Stomach (tissue), 8 donors: ENCODE measurements at regions not wholly inside any gene's neighbourhood (a gene's known extent, or its start where the extent isn't known, plus 50 kb on each side); places are given as distances from the start of the nearest gene placed in this dataset.

Experiments used
- DNase-seq, 2 donors: peaks; one replicate each; pipeline versions ENCODE4 v3.0.0 to v3.0.0-alpha.2; 2013 to 2019
- H3K27ac ChIP-seq, 5 donors: fragments of 200-600 bp in 4 of 5; sonication (generic) in 4 of 5; one replicate each; pipeline ENCODE4 v1.5.1; 2013 to 2019; ENCODE audit warnings: mild to moderate bottlenecking in 1 of 5, moderate library complexity in 1 of 5
- H3K27me3 ChIP-seq, 3 donors: fragments of 200-600 bp; sonication (generic); one replicate each; pipeline ENCODE4 v1.5.1; 2017 to 2019; ENCODE audit warnings: mixed run types in 1 of 3
- H3K36me3 ChIP-seq, 4 donors: fragments of 200-600 bp; sonication (generic); 1 replicate in 3 of 4; 2 replicates in 1 of 4; pipeline ENCODE4 v1.5.1; 2016 to 2019
- H3K4me1 ChIP-seq, 4 donors: fragments of 200-600 bp; sonication (generic); one replicate each; pipeline ENCODE4 v1.5.1; 2016 to 2019
- H3K4me3 ChIP-seq, 4 donors: fragments of 200-600 bp; sonication (generic) in 3 of 4; one replicate each; pipeline ENCODE4 v1.5.1; 2016 to 2019; ENCODE audit warnings: mild to moderate bottlenecking in 1 of 4
- H3K9me3 ChIP-seq, 4 donors: fragments of 200-600 bp; sonication (generic); one replicate each; pipeline ENCODE4 v1.5.1; 2016 to 2019
- CTCF ChIP-seq, 7 experiments: fragments of 450-650 bp in 4 of 7; fragments of 200-600 bp in 3 of 7; sonication (generic) in 3 of 7; IDR thresholded peaks; one replicate each; pipeline ENCODE4 v1.5.1; 2016 to 2019; ENCODE audit warnings: antibody characterized with exemption in 7 of 7, control low read depth in 2 of 7, mild to moderate bottlenecking in 1 of 7
- EP300 ChIP-seq: sonication (generic); formaldehyde crosslinking; IDR thresholded peaks from one replicate; pipeline ENCODE4 v1.6.1; 2017; ENCODE audit warnings: antibody characterized with exemption
- POLR2A ChIP-seq, 4 donors: fragments of 450-650 bp; IDR thresholded peaks; one replicate each; pipeline ENCODE4 v1.6.1; 2016; ENCODE audit warnings: antibody characterized with exemption in 4 of 4, control low read depth in 2 of 4, mild to moderate bottlenecking in 1 of 4, moderate library complexity in 1 of 4
- POLR2AphosphoS5 ChIP-seq, 3 donors: sonication (generic); formaldehyde crosslinking; IDR thresholded peaks; one replicate each; pipeline ENCODE4 v1.6.1; 2016; ENCODE audit warnings: antibody characterized with exemption in 3 of 3
- WGBS, 5 donors: extraction: QIAGEN DNeasy Blood & Tissue Kit in 3 of 5; methylation state at CpG; one replicate each; pipeline versions ENCODE4 v1.1.5 to v1.1.7; 2013 to 2018; 5-methylcytosine and 5-hydroxymethylcytosine counted together
- intact Hi-C: fragments of 100-400 bp; cut with DNase I; formaldehyde crosslinking; loops from one replicate; pipeline ENCODE4 v1.15.1; 2023; ENCODE audit warnings: low total_unique reads
- donor health status: healthy with polysubstance abuse.
- donor health status: Bipolar disorder and iron deficiency.
- donor health status: healthy.

DNA sequence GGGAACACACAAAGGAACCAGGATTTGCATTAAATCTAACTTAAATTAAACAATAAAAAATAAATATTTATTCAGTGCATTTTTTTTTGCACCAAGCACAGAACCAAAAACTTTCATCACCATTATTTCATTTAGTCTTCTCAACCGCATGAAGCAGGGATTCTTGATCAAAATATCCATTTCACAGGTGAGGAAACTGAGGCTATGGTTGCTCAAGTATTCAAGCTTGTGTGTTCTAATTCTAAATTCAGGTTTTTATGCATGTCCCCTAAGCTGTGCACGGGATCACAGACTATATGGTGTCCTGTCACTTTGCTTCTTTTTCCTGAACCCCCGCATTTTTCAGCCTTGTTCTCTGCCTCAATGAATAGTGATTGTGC, 64.3 kb upstream of the BCL6 start:
- no peak for TF ChIP-seq POLR2AphosphoS5 (IDR thresholded peaks at IDR 0.05)
- TF ChIP-seq EP300, result no peak
- no peak for TF ChIP-seq CTCF (IDR thresholded peaks at IDR 0.05)
- TF ChIP-seq POLR2A (IDR thresholded peaks at IDR 0.05), result no peak
- no peaks in the 10 kb centered on the region for H3K36me3 ChIP-seq
- no peak for DNase-seq
- H3K9me3 ChIP-seq, result no peaks in the 10 kb centered on the region
- no peak overlapping the region for H3K4me3 ChIP-seq
- intact Hi-C loops, result no loop called here
- 65 to 83% (median 73%) methylated on average over 3 of the region's 3 CpGs for WGBS, 5 donors
- H3K27ac ChIP-seq, result peak overlapping the region in 2 of 5 donors; percentile 30 to 70
- peaks cover 0 to 27% (median 14%) of the 10 kb centered on the region in 4 donors for H3K4me1 ChIP-seq
- H3K27me3 ChIP-seq, result no peaks in the 10 kb centered on the region

GRCh38 chr3:187810021-187810446, 64.8 kb upstream of the BCL6 start:
- DNase-seq, result no peak
- 44 to 65% (median 55%) methylated on average over 3 of the region's 3 CpGs for WGBS, 5 donors
- Histone ChIP-seq H3K27ac (peak overlapping the region in 1 of 5 donors; percentile 70), H3K4me3 (no peak overlapping the region), H3K27me3 (no peaks in the 10 kb centered on the region), H3K9me3 (no peaks in the 10 kb centered on the region), H3K4me1 (peaks cover 0 to 27% (median 14%) of the 10 kb centered on the region in 4 donors), H3K36me3 (no peaks in the 10 kb centered on the region)
- TF ChIP-seq POLR2AphosphoS5 (IDR thresholded peaks at IDR 0.05), result no peak
- no peak for TF ChIP-seq EP300
- TF ChIP-seq POLR2A (IDR thresholded peaks at IDR 0.05), result no peak
- TF ChIP-seq CTCF (IDR thresholded peaks at IDR 0.05), result no peak
- intact Hi-C loops, result no loop called here

DNA sequence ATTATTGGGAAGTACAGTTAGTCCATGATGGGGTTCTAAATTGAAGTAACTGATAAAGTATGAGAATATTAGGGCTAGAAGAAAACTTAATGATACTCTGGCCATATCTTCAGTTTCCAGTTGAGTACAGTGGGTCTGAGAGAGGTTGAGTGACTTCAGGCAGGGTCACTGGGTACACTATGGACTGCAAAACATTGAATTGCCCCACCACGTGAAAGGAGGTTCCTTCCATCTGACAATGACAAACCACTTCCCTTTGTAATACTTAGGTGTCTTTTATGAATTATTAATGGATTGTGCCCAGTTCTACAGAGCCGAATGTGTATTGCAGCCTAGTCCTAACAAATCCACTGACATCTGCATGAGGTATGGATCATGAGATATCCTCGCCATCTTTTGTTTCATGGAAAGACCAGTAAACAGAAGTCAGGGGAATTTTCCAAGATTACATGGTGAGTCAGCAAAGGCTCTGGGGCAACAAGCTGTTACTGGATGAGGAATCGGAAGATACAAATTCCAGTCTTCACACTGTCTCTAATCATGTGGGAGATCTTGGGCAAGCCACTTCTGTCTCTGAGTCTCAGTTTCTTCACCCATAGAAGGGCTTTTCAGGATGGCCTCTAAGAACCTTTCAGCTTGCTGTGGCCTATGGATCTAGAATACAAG, 66.5 kb upstream of the BCL6 start:
- Histone ChIP-seq H3K4me1 (peaks cover 0 to 27% (median 14%) of the 10 kb centered on the region in 4 donors), H3K36me3 (no peaks in the 10 kb centered on the region), H3K4me3 (no peak overlapping the region), H3K27me3 (no peaks in the 10 kb centered on the region), H3K27ac (no peak overlapping the region), H3K9me3 (no peaks in the 10 kb centered on the region)
- intact Hi-C loops, result no loop called here
- no peak for DNase-seq
- WGBS, 5 donors, result 60 to 77% (median 75%) methylated on average over 4 of the region's 4 CpGs
- TF ChIP-seq POLR2AphosphoS5 (IDR thresholded peaks at IDR 0.05) (no peak), CTCF (IDR thresholded peaks at IDR 0.05) (no peak), EP300 (no peak), POLR2A (IDR thresholded peaks at IDR 0.05) (no peak)

- 91 to 99% (median 96%) methylated on average over 5 of the region's 5 CpGs for WGBS, 5 donors
- no peak overlapping the region for H3K27ac ChIP-seq
These were observed 67.2 kb upstream of the BCL6 start for GRCh38 chr3:187812496-187812895.

More at GRCh38 chr3:187812496-187812895, 67.2 kb upstream of the BCL6 start:
- H3K4me3 ChIP-seq, result no peak overlapping the region
- TF ChIP-seq POLR2A (IDR thresholded peaks at IDR 0.05), result no peak
- no peak for TF ChIP-seq EP300
- no peak for TF ChIP-seq POLR2AphosphoS5 (IDR thresholded peaks at IDR 0.05)
- no peak for TF ChIP-seq CTCF (IDR thresholded peaks at IDR 0.05)
- intact Hi-C loops, result no loop called here
- no peaks in the 10 kb centered on the region for H3K27me3 ChIP-seq
- peaks cover 0 to 27% (median 14%) of the 10 kb centered on the region in 4 donors for H3K4me1 ChIP-seq
- DNase-seq, result no peak
- no peaks in the 10 kb centered on the region for H3K36me3 ChIP-seq
- H3K9me3 ChIP-seq, result no peaks in the 10 kb centered on the region
